Esophagus (tissue), 2 donors: ENCODE measurements at regions not wholly inside any gene's neighbourhood (a gene's known extent, or its start where the extent isn't known, plus 50 kb on each side); places are given as distances from the start of the nearest gene placed in this dataset.

ENCODE experiments used
- H3K27ac ChIP-seq, 2 donors: one replicate each; pipeline ENCODE4 v1.5.1; 2013; ENCODE audit warnings: low read depth in 2 of 2, mild to moderate bottlenecking in 2 of 2, inconsistent platforms in 1 of 2, low read length in 1 of 2, moderate library complexity in 1 of 2
- H3K27me3 ChIP-seq, 2 donors: one replicate each; pipeline ENCODE4 v1.6.1; 2013; ENCODE audit warnings: low read length in 2 of 2, control low read depth in 1 of 2, mild to moderate bottlenecking in 1 of 2; ENCODE audit not compliant: insufficient read depth in 2 of 2, control insufficient read depth in 1 of 2
- H3K36me3 ChIP-seq, 2 donors: one replicate each; pipeline ENCODE4 v1.6.1; 2013; ENCODE audit warnings: low read length in 1 of 2; ENCODE audit not compliant: control insufficient read depth in 2 of 2, insufficient read depth in 2 of 2
- H3K4me1 ChIP-seq, 2 donors: one replicate each; pipeline ENCODE4 v1.6.1; 2013; ENCODE audit warnings: low read length in 1 of 2; ENCODE audit not compliant: control insufficient read depth in 2 of 2, insufficient read depth in 2 of 2
- H3K4me3 ChIP-seq, 2 donors: one replicate each; pipeline ENCODE4 v1.5.1; 2013; ENCODE audit warnings: low read length in 2 of 2, mild to moderate bottlenecking in 2 of 2, low read depth in 1 of 2, moderate library complexity in 1 of 2
- H3K9me3 ChIP-seq, 2 donors: one replicate each; pipeline ENCODE4 v1.6.1; 2013; ENCODE audit warnings: mild to moderate bottlenecking in 2 of 2, low read depth in 1 of 2, low read length in 1 of 2, moderate library complexity in 1 of 2; ENCODE audit not compliant: control insufficient read depth in 2 of 2, insufficient read depth in 1 of 2
- WGBS, 2 donors: extraction: QIAGEN DNeasy Blood & Tissue Kit; methylation state at CpG; one replicate each; pipeline ENCODE4 v1.1.7; 2013; 5-methylcytosine and 5-hydroxymethylcytosine counted together
- donor health status: healthy with polysubstance abuse.
- donor health status: Bipolar disorder and iron deficiency.

DNA sequence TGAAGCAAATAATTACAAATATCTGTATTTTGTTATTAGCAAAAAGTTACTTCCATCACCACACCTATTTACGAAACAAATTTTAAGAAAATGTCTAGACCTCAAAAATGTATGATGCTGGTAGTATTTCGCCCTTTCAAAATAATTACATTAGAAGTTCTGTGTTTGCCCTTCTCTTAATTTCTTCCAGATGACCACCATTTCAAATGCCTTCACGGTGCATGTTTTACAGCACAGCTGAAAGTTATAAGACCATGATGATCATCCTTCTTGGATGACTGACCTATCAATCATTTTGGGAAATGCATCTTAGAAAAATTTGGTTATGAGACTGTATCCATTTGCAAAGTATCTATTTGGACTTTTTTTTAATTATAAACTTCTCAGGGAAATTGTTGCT, 390.8 kb downstream of the SLITRK6 start:
- Histone ChIP-seq H3K4me3 (no peak overlapping the region), H3K27me3 (no peaks in the 10 kb centered on the region), H3K27ac (no peak overlapping the region), H3K36me3 (no peaks in the 10 kb centered on the region), H3K9me3 (peaks cover 0 to 2% of the 10 kb centered on the region in 2 donors), H3K4me1 (no peaks in the 10 kb centered on the region)
- WGBS, 2 donors = 84 to 86% methylated on average over 3 of the region's 3 CpGs

DNA sequence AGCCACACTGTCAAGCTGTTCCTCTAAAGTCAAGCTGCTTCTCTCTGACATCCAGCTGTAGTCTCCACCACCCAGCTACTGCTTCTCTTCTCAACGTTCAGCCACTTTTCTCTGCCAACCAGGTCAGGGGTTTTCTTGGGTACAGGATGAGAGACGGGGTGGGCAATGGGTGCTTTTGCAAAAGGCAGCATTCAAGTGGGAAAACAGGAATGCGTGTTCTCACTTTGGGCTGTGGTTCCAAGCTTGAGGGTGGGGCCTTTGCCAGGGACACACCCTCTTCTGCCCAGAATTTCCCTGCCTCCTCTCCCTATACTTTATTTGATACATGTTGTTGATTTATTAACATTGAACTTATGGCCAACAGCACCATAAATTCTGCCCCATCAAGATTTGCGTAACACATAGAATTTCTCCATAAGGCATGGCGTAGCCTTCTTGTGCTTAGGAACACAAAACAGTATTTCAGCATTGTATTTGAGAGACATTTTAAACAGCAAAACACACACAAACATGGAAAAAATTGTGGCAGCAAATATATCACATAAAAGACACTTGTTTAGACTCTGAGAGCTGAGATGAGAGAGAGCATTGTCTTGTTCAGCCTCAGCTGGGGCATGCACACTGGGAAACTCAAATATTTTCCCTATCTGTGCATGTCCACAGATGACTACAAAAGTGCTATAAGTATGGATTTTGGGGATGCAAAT, 392.8 kb downstream of the SLITRK6 start:
- no peaks in the 10 kb centered on the region for H3K36me3 ChIP-seq
- WGBS, 2 donors = 81 to 86% methylated on average over 5 of the region's 5 CpGs
- H3K27me3 ChIP-seq = no peaks in the 10 kb centered on the region
- H3K4me3 ChIP-seq = no peak overlapping the region
- H3K4me1 ChIP-seq = no peaks in the 10 kb centered on the region
- H3K9me3 ChIP-seq = peaks cover 0 to 2% of the 10 kb centered on the region in 2 donors
- no peak overlapping the region for H3K27ac ChIP-seq

DNA sequence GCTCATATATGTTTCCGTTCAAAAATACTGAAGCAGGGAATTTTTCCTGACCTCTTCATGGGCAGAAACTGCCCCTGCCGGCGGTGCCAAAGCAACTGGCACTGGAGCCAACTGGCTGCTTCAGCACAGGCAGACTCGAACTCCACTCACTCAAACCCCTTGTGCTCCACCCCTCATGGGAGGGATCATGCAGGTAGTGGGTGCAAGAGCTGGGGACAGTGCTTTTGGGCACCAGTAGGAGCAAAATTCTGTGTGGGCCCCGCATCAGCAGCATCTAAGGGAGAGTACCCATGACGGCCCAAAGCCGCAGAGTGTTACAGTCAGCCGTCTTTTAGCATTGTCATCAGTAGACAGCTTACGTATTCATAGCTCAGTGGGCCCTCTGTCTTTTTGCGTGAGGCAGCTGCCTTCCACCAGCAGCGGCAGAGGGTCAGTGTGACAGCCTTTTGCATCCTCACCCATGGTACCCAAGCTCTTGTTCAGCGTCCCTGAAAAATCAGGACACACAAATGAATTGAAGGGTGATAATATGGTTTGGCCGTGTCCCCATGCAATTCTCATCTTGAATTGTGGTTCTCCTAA, 393.8 kb downstream of the SLITRK6 start:
- no peak overlapping the region for H3K27ac ChIP-seq
- H3K36me3 ChIP-seq = no peaks in the 10 kb centered on the region
- no peaks in the 10 kb centered on the region for H3K27me3 ChIP-seq
- 90 to 93% methylated on average over 13 of the region's 13 CpGs for WGBS, 2 donors
- H3K9me3 ChIP-seq = peaks cover 0 to 2% of the 10 kb centered on the region in 2 donors
- no peak overlapping the region for H3K4me3 ChIP-seq
- H3K4me1 ChIP-seq = no peaks in the 10 kb centered on the region

DNA sequence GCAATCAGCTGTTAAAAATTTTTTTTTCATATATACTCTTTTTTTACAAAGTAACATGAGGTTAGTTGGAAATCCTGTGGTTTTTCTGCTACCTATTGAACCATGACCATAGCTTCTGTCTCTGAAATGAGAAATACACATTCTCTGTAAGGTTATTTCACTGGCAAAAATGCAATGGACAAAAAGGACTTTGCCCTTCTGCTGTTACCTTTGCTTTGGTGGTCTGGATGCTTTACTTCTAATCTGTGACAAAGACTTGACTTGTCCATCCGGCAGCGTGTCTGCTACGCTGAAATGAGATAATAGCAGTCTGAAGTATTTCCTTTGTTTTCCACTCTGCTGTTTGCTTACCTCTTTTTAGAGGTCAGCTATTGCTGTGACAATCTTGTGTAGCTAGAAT, 412.8 kb downstream of the SLITRK6 start:
- H3K27ac ChIP-seq = no peak overlapping the region
- H3K9me3 ChIP-seq = no peaks in the 10 kb centered on the region
- no peaks in the 10 kb centered on the region for H3K27me3 ChIP-seq
- 57 to 66% methylated on average over 3 of the region's 3 CpGs for WGBS, 2 donors
- H3K4me1 ChIP-seq = no peaks in the 10 kb centered on the region
- H3K36me3 ChIP-seq = no peaks in the 10 kb centered on the region
- H3K4me3 ChIP-seq = no peak overlapping the region

DNA sequence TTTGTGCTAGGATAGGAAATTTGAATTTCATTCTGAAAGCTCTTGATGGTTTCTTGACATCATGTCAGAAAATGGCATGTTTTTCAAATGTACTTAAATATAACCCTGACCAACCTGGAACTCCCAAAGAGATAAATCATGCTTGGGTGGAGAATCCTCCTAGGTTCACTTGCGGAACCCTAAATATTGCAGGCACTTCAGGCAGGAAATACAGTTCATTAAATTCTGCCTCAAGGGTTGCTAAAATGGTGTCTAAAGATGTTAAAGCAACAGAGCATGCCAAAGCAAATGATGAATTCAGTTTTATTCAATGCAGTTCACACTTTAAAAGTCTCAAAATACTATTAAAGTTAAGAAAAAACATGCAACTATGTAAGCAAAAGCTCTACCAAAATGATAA, 415.9 kb downstream of the SLITRK6 start:
- Histone ChIP-seq H3K27ac (no peak overlapping the region), H3K36me3 (no peaks in the 10 kb centered on the region), H3K9me3 (no peaks in the 10 kb centered on the region), H3K27me3 (no peaks in the 10 kb centered on the region), H3K4me3 (no peak overlapping the region), H3K4me1 (no peaks in the 10 kb centered on the region)
- 91 to 92% methylated on average over 1 of the region's 1 CpG for WGBS, 2 donors

GRCh38 chr13:85381082-85381481, 418.1 kb downstream of the SLITRK6 start:
- H3K4me1 ChIP-seq = no peaks in the 10 kb centered on the region
- no peaks in the 10 kb centered on the region for H3K36me3 ChIP-seq
- no peaks in the 10 kb centered on the region for H3K27me3 ChIP-seq
- H3K4me3 ChIP-seq = no peak overlapping the region
- 91 to 95% methylated on average over 2 of the region's 2 CpGs for WGBS, 2 donors
- no peak overlapping the region for H3K27ac ChIP-seq
- no peaks in the 10 kb centered on the region for H3K9me3 ChIP-seq

GRCh38 chr13:85379991-85380390, 419.2 kb downstream of the SLITRK6 start:
- Histone ChIP-seq H3K27me3 (no peaks in the 10 kb centered on the region), H3K4me1 (no peaks in the 10 kb centered on the region), H3K27ac (no peak overlapping the region), H3K4me3 (no peak overlapping the region), H3K36me3 (no peaks in the 10 kb centered on the region), H3K9me3 (no peaks in the 10 kb centered on the region)
- WGBS, 2 donors = 65 to 70% methylated on average over 1 of the region's 1 CpG

GRCh38 chr13:85379433-85379832, 419.8 kb downstream of the SLITRK6 start:
- H3K4me3 ChIP-seq = no peak overlapping the region
- no peaks in the 10 kb centered on the region for H3K27me3 ChIP-seq
- H3K4me1 ChIP-seq = no peaks in the 10 kb centered on the region
- H3K9me3 ChIP-seq = no peaks in the 10 kb centered on the region
- no peak overlapping the region for H3K27ac ChIP-seq
- 33 to 59% methylated on average over 3 of the region's 3 CpGs for WGBS, 2 donors
- no peaks in the 10 kb centered on the region for H3K36me3 ChIP-seq

DNA sequence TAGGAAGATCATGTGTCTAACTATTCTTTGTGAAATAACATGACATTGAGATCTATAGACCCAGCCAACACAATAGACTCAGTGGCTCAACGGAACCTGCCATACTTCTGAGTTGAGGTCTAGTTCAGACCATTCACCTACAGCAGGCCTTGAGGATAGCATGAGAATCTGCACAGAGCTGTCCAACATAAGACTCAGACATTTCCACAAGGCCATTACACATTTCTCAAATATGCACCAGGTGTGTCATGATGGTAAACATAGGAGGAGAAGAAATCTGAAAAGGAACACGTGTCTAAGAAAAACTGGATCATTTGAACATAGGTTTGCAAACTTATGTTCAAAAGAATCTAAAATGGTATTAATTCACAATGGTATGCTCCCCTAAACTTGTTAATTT, 421.4 kb downstream of the SLITRK6 start:
- Histone ChIP-seq H3K36me3 (no peaks in the 10 kb centered on the region), H3K27me3 (no peaks in the 10 kb centered on the region), H3K4me1 (no peaks in the 10 kb centered on the region), H3K27ac (no peak overlapping the region), H3K9me3 (no peaks in the 10 kb centered on the region), H3K4me3 (no peak overlapping the region)
- WGBS, 2 donors = 61 to 79% methylated on average over 2 of the region's 2 CpGs

GRCh38 chr13:85373322-85373721, 425.9 kb downstream of the SLITRK6 start:
- no peak overlapping the region for H3K27ac ChIP-seq
- H3K27me3 ChIP-seq = no peaks in the 10 kb centered on the region
- H3K9me3 ChIP-seq = no peaks in the 10 kb centered on the region
- H3K4me3 ChIP-seq = no peak overlapping the region
- 43 to 48% methylated on average over 3 of the region's 3 CpGs for WGBS, 2 donors
- no peaks in the 10 kb centered on the region for H3K4me1 ChIP-seq
- H3K36me3 ChIP-seq = no peaks in the 10 kb centered on the region
